Activated CD4-positive, alpha-beta T cell treated with anti-CD3 and anti-CD28 coated beads, Interleukin-2, amount 10 ng/mL, durations not matched to agents 7 days and 5 days (primary cell): ENCODE measurements at regions not wholly inside any gene's neighbourhood (a gene's known extent, or its start where the extent isn't known, plus 50 kb on each side); places are given as distances from the start of the nearest gene placed in this dataset.
"Not testable (repeated sequence)": the region's sequence is repeated elsewhere in the genome, so short reads cannot be mapped to it uniquely, and the experiment has no call there.

ENCODE experiments used
- CTCF ChIA-PET: fragments of 350-600 bp; sonication (Branson Sonifier 250); formaldehyde crosslinking; loops from one replicate; lab custom pipeline; 2021; ENCODE audit warnings: antibody characterized with exemption; lab: Charles Lee
- POLR2A ChIA-PET: fragments of 350-600 bp; sonication (Branson Sonifier 250); formaldehyde crosslinking; loops from one replicate; lab custom pipeline; 2021; ENCODE audit warnings: antibody characterized with exemption; lab: Charles Lee
- DNase-seq: peaks from one replicate; pipeline ENCODE4 v3.0.0-alpha.2; 2020
- H3K27ac Mint-ChIP-seq: one replicate; pipeline ENCODE4 v1.8.0; 2021; ENCODE audit warnings: mild to moderate bottlenecking, moderate library complexity, mixed read lengths
- H3K27me3 Mint-ChIP-seq: one replicate; pipeline ENCODE4 v1.8.0; 2021; ENCODE audit warnings: mixed read lengths
- H3K36me3 Mint-ChIP-seq: one replicate; pipeline ENCODE4 v1.8.0; 2021; ENCODE audit warnings: low read depth, mixed read lengths
- H3K4me1 Mint-ChIP-seq: one replicate; pipeline ENCODE4 v1.8.0; 2021; ENCODE audit warnings: mixed read lengths
- H3K4me3 Mint-ChIP-seq: one replicate; pipeline ENCODE4 v1.8.0; 2021; ENCODE audit warnings: mild to moderate bottlenecking, moderate library complexity, mixed read lengths
- H3K9me3 Mint-ChIP-seq: one replicate; pipeline ENCODE4 v1.8.0; 2021; ENCODE audit warnings: mixed read lengths

DNA sequence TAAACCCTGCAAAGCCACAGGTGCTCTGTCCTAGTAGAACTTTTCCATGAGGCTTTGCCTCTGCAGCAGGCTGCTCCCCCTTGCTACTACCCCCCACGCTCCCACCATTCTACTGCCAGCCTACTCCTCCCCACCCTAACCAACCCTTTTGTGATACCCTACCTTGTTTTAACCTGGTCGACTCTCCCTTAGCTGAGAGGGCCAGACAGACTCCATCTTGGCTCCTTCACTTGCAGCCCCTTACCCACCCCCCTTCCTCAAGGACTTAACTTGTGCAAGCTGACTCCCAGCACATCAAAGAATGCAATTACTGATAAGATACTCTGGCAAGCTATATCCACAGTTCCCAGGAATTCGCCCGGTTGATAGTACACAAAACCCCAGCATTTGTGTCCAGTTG is 267.9 kb downstream of the POTED start:
- DNase-seq, H3K27me3 Mint-ChIP-seq, H3K4me1 Mint-ChIP-seq, H3K27ac Mint-ChIP-seq, CTCF ChIA-PET, POLR2A ChIA-PET, H3K9me3 Mint-ChIP-seq, H3K36me3 Mint-ChIP-seq, H3K4me3 Mint-ChIP-seq: not testable (repeated sequence)

DNA sequence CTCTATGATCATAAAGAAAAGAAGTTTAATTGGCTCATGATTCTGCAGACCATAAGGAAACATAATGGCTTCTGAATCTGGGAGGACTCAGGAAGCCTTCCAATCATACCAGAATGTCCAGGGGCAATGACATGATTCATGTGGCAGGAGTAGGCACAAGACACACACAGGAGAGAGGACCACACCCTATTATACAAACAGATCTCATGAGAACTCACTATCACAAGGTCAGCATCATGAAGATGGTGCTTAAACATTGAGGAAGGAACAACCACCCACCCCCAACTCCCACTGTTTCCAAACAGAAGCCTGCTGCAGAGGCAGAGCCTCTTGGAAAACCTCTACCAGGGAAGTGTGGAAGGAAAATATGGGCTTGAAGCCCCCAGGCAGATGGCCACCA is 267.4 kb downstream of the POTED start:
- DNase-seq, POLR2A ChIA-PET, H3K9me3 Mint-ChIP-seq, H3K27me3 Mint-ChIP-seq, CTCF ChIA-PET, H3K27ac Mint-ChIP-seq, H3K4me1 Mint-ChIP-seq, H3K36me3 Mint-ChIP-seq, H3K4me3 Mint-ChIP-seq: not testable (repeated sequence)

DNA sequence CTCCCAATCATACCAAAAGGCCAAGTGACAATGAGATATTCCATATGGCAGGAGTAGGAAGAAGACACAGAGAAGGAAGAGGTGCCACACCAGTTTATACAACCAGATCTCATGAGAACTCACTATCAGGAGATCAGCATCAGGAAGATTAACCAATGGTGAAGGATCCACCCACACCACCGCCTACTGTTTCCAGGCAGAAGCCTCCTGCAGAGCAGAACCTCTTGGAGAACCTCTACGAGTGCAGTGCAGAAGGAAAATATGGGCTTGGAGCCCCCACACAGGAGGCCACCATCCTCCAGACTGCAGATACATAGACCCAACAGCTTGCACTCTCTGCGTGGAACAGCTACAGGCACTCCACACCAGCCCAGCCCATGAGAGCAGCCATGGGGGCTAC is 264.4 kb downstream of the POTED start:
- H3K9me3 Mint-ChIP-seq, POLR2A ChIA-PET, H3K27ac Mint-ChIP-seq, H3K27me3 Mint-ChIP-seq, DNase-seq, H3K4me1 Mint-ChIP-seq, H3K4me3 Mint-ChIP-seq, H3K36me3 Mint-ChIP-seq, CTCF ChIA-PET: not testable (repeated sequence)

- H3K27me3 Mint-ChIP-seq, result no peaks in the 10 kb centered on the region
- no peak overlapping the region for H3K4me3 Mint-ChIP-seq
- ChIA-PET CTCF (no interaction called here), POLR2A (no interaction called here)
- DNase-seq, result no peak
- no peaks in the 10 kb centered on the region for H3K9me3 Mint-ChIP-seq
- H3K27ac Mint-ChIP-seq, result no peak overlapping the region
- H3K36me3 Mint-ChIP-seq, result no peaks in the 10 kb centered on the region
- no peaks in the 10 kb centered on the region for H3K4me1 Mint-ChIP-seq
These were observed 245.1 kb downstream of the POTED start for GRCh38 chr21:13854638-13855037.

DNA sequence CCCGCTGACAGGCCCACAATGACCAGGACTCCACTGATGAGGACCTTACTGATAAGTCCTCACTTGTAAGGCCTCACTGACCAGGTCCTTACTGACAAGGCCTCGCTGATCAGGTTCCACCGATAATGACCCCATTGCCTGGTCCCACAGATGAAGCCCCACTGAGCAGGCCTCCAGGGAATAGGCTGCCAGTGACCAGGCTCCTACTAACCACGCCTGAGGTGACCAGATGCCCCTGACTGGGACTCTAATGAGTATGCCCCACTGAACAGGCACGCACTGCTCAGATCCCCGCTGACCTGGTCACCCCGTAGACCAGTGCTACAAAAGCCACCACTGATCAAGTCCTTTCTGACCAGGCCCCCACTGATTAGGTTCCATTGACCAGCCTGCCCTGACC is 241.2 kb downstream of the POTED start:
- DNase-seq, H3K9me3 Mint-ChIP-seq, H3K4me3 Mint-ChIP-seq, H3K27ac Mint-ChIP-seq, H3K27me3 Mint-ChIP-seq, CTCF ChIA-PET, H3K4me1 Mint-ChIP-seq, POLR2A ChIA-PET, H3K36me3 Mint-ChIP-seq: not testable (repeated sequence)

GRCh38 chr21:13849489-13849888 is 239.9 kb downstream of the POTED start:
- H3K27ac Mint-ChIP-seq, POLR2A ChIA-PET, H3K4me3 Mint-ChIP-seq, DNase-seq, H3K36me3 Mint-ChIP-seq, H3K4me1 Mint-ChIP-seq, H3K9me3 Mint-ChIP-seq, H3K27me3 Mint-ChIP-seq, CTCF ChIA-PET: not testable (repeated sequence)

GRCh38 chr21:13846718-13847117 is 237.1 kb downstream of the POTED start:
- H3K36me3 Mint-ChIP-seq, H3K27me3 Mint-ChIP-seq, DNase-seq, H3K9me3 Mint-ChIP-seq, H3K27ac Mint-ChIP-seq, CTCF ChIA-PET, H3K4me3 Mint-ChIP-seq, H3K4me1 Mint-ChIP-seq, POLR2A ChIA-PET: not testable (repeated sequence)

- H3K27me3 Mint-ChIP-seq, CTCF ChIA-PET, H3K9me3 Mint-ChIP-seq, H3K36me3 Mint-ChIP-seq, H3K4me3 Mint-ChIP-seq, DNase-seq, POLR2A ChIA-PET, H3K4me1 Mint-ChIP-seq, H3K27ac Mint-ChIP-seq: not testable (repeated sequence)
These were observed 235.0 kb downstream of the POTED start for GRCh38 chr21:13844574-13844973.

GRCh38 chr21:13843081-13843480 is 233.5 kb downstream of the POTED start:
- H3K27me3 Mint-ChIP-seq, POLR2A ChIA-PET, H3K4me3 Mint-ChIP-seq, H3K9me3 Mint-ChIP-seq, DNase-seq, H3K36me3 Mint-ChIP-seq, H3K4me1 Mint-ChIP-seq, CTCF ChIA-PET, H3K27ac Mint-ChIP-seq: not testable (repeated sequence)

DNA sequence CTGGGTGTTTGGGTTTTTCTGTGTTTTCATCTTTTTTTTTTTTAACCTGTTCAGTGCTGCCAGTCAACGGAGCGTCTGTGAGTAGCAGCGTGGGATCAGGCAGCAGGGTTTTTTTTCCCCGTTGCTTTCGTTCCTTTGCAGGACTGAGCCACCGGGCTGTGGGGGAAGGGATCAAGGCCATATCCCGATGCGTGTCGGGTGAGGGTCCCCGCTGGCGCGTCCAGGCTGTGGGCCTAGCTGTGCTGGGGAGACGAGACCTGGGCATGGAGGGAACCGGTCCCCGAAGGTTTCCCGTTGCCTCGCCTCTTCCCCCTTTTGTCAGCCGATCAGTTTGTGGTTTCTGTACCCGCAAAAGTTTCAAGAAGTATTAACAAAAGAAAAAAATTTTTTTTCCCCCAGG is 218.1 kb downstream of the POTED start:
- H3K27me3 Mint-ChIP-seq, H3K27ac Mint-ChIP-seq, H3K4me3 Mint-ChIP-seq, DNase-seq, H3K9me3 Mint-ChIP-seq, H3K36me3 Mint-ChIP-seq, CTCF ChIA-PET, H3K4me1 Mint-ChIP-seq, POLR2A ChIA-PET: not testable (repeated sequence)

DNA sequence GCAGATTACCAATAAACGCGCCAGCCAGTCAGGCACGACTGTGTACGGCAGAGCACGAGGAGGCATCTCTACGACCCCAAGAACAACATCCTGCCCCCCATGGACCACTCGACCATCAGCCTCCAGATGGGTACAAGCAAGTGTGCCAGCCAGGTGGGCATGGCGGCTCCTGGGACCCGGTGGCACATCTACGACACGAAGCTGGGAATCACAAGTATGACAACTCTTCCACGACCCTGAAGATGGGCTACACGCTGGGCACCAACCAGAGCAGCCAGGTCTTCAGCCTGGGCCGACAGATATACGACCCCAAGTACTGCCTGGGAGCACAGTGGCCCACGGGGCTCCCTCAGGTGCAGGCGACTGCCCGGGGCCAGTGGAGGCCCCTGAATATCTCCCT is 217.6 kb downstream of the POTED start:
- Mint-ChIP-seq H3K27ac (no peak overlapping the region), H3K27me3 (peaks cover 9% of the 10 kb centered on the region), H3K9me3 (peaks cover 3% of the 10 kb centered on the region), H3K4me1 (no peaks in the 10 kb centered on the region), H3K4me3 (no peak overlapping the region), H3K36me3 (no peaks in the 10 kb centered on the region)
- ChIA-PET CTCF (no interaction called here), POLR2A (no interaction called here)
- no peak for DNase-seq

DNA sequence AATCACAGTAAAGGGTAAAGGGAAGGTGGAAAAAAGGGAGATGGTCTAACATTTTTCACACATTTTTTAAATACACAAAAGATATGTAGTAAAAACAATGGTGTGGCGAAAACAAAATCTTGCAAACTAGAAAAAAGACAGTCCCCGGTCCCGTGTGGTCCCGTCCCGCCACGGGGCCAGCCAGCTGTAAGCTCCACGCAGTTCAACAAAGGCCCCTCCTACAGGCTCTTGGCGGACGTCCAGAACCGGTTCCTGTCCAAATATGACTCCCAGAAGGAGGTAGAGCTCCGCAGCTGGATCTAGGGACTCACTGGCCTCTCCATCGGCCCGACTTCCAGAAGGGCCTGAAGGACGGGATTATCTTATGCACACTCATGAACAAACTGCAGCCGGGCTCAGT is 216.9 kb downstream of the POTED start:
- H3K4me1 Mint-ChIP-seq, POLR2A ChIA-PET, CTCF ChIA-PET, H3K36me3 Mint-ChIP-seq, H3K4me3 Mint-ChIP-seq, H3K27ac Mint-ChIP-seq, H3K9me3 Mint-ChIP-seq, H3K27me3 Mint-ChIP-seq, DNase-seq: not testable (repeated sequence)

DNA sequence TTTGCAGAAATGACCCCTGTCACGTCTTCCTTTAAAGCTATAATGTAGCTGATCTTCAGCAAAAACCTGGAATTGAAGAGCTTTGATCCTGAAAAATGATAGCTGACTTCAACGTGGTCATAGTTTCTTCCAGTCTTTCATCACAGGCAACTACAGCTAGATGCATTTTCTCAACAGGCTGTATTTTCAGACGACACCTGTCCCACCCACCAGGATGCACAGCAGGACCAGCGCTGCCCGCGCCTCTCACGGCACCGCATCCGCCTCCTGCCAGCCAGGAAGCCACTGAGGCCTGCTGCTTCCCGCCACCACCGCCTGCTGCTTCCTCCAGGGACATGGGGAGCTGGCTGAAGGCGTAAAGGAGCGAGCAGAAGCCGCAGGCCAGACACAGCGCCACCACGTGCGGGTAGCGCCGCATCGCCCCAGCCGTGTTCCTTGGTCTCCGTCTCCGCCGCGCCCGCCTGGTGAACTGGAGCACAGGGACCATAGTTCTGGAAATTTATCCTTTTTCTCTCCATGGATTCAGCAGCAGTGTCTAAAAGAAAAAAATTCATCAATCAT is 215.7 kb downstream of the POTED start:
- DNase-seq, H3K9me3 Mint-ChIP-seq, H3K36me3 Mint-ChIP-seq, H3K27me3 Mint-ChIP-seq, POLR2A ChIA-PET, H3K4me3 Mint-ChIP-seq, H3K4me1 Mint-ChIP-seq, CTCF ChIA-PET, H3K27ac Mint-ChIP-seq: not testable (repeated sequence)

GRCh38 chr21:13820286-13820685 is 210.7 kb downstream of the POTED start:
- DNase-seq, H3K27ac Mint-ChIP-seq, POLR2A ChIA-PET, H3K4me3 Mint-ChIP-seq, H3K36me3 Mint-ChIP-seq, H3K9me3 Mint-ChIP-seq, H3K4me1 Mint-ChIP-seq, H3K27me3 Mint-ChIP-seq, CTCF ChIA-PET: not testable (repeated sequence)
